HG03432 (cell line): ENCODE measurements at regions not wholly inside any gene's neighbourhood (a gene's known extent, or its start where the extent isn't known, plus 50 kb on each side); places are given as distances from the start of the nearest gene placed in this dataset.

ENCODE experiments used
- ATAC-seq: cut with Tn5 transposase; IDR thresholded peaks from one replicate; pipeline ENCODE4 v1.9.1; 2021; ENCODE audit warnings: mild to moderate bottlenecking, moderate library complexity; ENCODE audit not compliant: unreplicated experiment

- no peak for ATAC-seq
These were observed 489.7 kb upstream of the CNKSR2 start for GRCh38 chrX:20884565-20884964.

GRCh38 chrX:20863649-20864048 is 510.6 kb upstream of the CNKSR2 start:
- no peak for ATAC-seq

- no peak for ATAC-seq
These were observed 513.1 kb upstream of the CNKSR2 start for GRCh38 chrX:20861113-20861512.

GRCh38 chrX:20857746-20858145 is 516.5 kb upstream of the CNKSR2 start:
- ATAC-seq = no peak

- no peak for ATAC-seq
These were observed 535.7 kb upstream of the CNKSR2 start for GRCh38 chrX:20838477-20838876.

- no peak for ATAC-seq
These were observed 544.3 kb upstream of the CNKSR2 start for GRCh38 chrX:20829665-20830491.

- no peak for ATAC-seq
These were observed 548.2 kb upstream of the CNKSR2 start for GRCh38 chrX:20825984-20826383.

GRCh38 chrX:20803971-20804370 is 537.3 kb upstream of the RPS6KA3 start:
- no peak for ATAC-seq

GRCh38 chrX:20802036-20802435 is 535.3 kb upstream of the RPS6KA3 start:
- ATAC-seq = no peak

- no peak for ATAC-seq
These were observed 529.7 kb upstream of the RPS6KA3 start for GRCh38 chrX:20796450-20796849.

- no peak for ATAC-seq
These were observed 522.4 kb upstream of the RPS6KA3 start for GRCh38 chrX:20789103-20789502.

GRCh38 chrX:20767346-20767745 is 500.6 kb upstream of the RPS6KA3 start:
- no peak for ATAC-seq

GRCh38 chrX:20756585-20756984 is 489.9 kb upstream of the RPS6KA3 start:
- no peak for ATAC-seq

GRCh38 chrX:20753076-20753475 is 486.4 kb upstream of the RPS6KA3 start:
- no peak for ATAC-seq

GRCh38 chrX:20746690-20747089 is 480.0 kb upstream of the RPS6KA3 start:
- no peak for ATAC-seq

GRCh38 chrX:20743046-20743445 is 476.3 kb upstream of the RPS6KA3 start:
- no peak for ATAC-seq

GRCh38 chrX:20742106-20742505 is 475.4 kb upstream of the RPS6KA3 start:
- no peak for ATAC-seq

- no peak for ATAC-seq
These were observed 473.7 kb upstream of the RPS6KA3 start for GRCh38 chrX:20740443-20740842.

- no peak for ATAC-seq
These were observed 472.5 kb upstream of the RPS6KA3 start for GRCh38 chrX:20739038-20739745.

GRCh38 chrX:20729416-20729815 is 462.7 kb upstream of the RPS6KA3 start:
- no peak for ATAC-seq

- ATAC-seq = no peak
These were observed 460.7 kb upstream of the RPS6KA3 start for GRCh38 chrX:20727447-20727846.

- ATAC-seq = no peak
These were observed 454.4 kb upstream of the RPS6KA3 start for GRCh38 chrX:20720954-20721626.
